Activated CD4-positive, alpha-beta T cell treated with anti-CD3 and anti-CD28 coated beads for 4 hours (primary cell): ENCODE measurements at regions not wholly inside any gene's neighbourhood (a gene's known extent, or its start where the extent isn't known, plus 50 kb on each side); places are given as distances from the start of the nearest gene placed in this dataset.

Source experiments
- DNase-seq, 2 donors: peaks; one replicate each; pipeline ENCODE4 v3.0.0-alpha.2; 2020

DNA sequence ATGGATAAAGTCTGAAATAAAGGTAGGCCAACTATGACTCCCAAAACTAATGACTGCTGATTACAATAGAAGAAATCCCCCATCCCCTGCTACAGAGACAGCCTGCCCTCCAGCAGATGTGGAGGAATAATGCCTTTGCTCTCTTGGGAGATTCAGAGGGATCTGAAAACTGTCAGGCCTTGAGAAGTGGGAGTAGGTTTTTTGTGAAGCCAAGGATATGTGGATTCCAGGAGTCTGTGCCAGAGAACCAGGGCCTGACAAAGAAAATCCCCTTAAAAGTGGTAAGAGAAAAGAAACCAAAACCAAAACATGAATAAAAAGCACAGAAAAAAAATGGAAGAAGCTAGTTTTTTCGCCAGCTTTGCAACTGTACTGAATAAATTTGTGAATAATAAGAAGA is 397.6 kb downstream of the ZNF521 start:
- no peak for DNase-seq

DNA sequence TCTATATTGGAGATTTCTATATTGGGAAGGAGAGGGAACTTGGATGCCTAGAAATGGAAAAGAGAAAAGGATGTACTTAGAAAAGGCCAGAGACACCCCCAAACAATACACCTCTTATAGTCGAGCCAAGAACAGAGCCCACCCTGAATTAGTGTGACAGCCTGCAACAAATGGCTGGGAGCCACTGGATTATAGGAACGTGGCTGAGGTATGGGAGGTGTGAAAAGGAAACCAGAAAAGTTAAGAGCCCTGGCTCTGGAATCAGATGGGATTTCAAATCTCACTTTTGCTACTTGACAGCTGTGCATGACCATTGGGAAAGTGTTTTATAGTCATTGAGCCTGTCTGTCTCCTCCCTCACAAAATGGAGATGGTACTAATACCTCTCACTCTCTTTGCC is 394.0 kb downstream of the ZNF521 start:
- DNase-seq = no peak

- DNase-seq = no peak
These were observed 392.9 kb downstream of the ZNF521 start for GRCh38 chr18:24959051-24959476.

DNA sequence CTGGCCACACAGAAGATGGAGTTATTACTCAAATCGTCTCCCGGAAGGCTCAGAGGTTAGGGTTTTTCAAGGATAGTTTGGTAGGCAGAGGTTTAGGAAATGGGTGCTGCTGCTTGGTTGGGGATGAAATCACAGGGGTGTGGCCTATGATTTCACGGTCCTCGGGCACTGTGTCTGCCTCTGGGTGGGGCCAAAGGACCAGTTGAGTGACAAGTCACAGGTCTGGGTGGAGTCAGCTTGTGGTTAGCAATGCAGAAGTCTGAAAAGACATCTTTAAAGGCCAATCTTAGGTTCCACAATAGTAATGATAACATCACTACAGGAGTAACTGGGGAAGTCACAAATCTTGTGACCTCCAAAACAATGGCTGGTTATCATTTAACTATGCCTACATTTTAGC is 387.8 kb downstream of the ZNF521 start:
- DNase-seq = no peak

DNA sequence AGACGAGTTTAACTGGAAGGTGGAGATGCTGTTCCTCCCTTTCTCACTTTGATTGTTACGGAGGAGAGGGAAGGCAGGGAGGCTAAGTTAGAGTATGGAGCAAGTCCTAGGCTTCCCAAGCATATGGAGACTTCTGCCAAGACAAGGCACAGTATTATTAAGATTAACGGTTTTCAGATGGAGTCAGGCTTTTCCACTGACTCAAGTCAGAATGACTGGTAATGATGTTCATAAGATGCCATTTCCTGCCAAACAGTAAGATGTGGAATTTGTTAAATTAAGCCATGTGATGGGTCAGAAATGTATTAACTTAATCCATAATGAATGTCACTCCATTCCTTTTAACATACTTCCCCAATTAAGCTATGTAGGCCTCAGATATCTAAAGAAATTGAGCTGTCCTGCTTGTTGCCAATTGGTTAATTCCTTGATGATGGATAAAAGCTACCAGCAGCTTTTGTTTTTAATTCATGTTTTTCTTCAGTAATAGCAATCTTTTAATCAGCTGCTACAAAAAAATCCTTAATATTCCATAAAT is 383.7 kb downstream of the ZNF521 start:
- no peak for DNase-seq

- DNase-seq = no peak
These were observed 379.4 kb downstream of the ZNF521 start for GRCh38 chr18:24972577-24972976.

DNA sequence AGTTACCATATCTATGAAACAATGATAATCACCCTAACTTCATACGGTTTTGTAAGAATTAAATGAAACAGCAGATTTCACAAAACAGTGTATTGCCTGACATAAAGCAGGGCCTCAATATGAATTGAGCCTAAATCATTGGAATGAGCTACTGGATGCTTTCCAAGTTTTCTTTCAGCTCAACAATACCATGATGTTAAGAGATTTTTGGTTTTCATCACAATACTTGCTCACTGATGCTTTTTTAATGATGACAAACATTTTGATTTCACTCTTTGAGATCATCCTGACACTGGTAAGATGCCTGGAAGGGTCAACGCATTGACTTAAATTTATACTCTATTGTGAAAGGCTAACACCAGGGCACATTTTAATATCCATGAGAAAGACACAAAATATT is 377.5 kb downstream of the ZNF521 start:
- no peak for DNase-seq

DNA sequence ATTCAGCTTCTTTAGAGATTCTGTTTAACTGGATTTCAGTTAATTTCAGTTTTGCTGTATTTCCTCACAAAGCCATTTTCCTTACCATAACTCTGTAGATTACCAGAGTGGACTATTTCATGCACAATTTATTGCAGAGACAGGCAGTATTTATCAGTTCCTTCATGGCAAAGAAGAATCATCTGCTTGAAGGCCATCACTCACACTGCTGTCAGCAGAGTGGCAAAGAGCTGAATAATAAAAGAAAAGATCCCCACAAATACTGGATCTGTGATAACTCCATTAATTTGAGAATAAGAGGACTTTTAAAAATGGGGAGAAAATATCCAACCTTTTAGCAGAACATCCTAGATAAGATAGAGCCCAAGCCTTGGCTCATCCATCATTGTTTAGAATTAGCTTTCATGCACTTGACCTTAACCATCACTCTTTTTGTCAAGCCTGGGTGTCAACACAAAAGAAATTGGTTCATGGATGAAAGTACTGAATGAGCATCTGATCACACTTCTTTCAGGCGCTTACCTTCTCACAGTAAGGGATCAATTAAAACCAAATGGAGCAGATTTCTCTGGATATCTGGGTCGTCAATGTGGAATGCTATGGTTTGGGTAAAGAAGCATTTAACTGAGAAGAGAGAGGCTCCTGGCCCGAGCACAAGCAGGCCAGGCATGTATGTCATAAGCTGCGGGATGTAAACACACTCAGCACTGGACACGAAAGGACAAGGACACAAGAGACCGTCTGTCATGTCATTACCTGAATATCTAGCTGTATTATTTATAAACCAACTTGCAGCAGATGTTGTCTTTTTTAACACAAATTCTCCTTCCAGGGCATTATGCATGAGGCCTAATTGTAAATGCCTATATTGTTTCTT is 376.2 kb downstream of the ZNF521 start:
- DNase-seq = no peak

- no peak for DNase-seq
These were observed 375.5 kb downstream of the ZNF521 start for GRCh38 chr18:24976502-24976901.

DNA sequence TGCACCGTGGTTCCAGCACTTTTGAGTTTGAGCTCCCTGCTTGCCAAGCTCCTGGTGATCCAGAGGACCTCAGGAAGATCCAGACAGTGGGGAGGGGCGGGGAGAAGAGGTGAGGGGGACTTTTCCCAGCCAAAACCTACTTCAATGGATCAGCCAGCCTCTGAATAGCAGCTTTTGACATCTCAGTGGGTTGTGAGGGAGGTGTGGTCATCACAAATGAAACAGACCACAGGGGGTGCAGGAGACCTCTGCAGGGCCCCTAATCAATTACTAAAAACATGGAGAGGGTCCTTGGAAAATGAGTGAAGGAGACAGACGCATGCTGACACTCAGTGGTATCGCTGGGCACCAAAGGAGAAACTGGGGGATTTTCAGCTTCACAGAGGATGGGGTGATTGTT is 372.7 kb downstream of the ZNF521 start:
- no peak for DNase-seq

DNA sequence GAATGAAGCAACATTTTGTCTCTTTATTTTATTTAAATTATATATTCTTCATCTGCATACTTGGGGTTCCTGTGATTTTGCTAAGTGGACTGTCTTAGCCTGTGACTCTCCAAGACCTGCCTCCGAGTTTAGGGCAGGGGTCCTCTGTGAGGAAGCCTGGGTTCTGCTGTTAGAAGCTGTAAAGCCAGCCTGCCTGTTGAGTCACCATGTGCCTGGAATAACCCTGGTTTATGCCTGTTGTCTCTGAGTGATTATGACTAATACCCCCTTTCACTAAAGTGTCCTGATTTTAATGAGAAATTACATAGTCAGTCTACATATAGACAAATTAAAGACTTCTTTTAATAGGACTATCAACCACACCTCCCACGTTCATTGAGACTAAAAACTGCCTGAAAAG is 369.1 kb downstream of the ZNF521 start:
- no peak for DNase-seq

GRCh38 chr18:24983566-24984139 is 368.3 kb downstream of the ZNF521 start:
- DNase-seq = no peak

GRCh38 chr18:24985586-24985985 is 366.4 kb downstream of the ZNF521 start:
- DNase-seq = no peak

GRCh38 chr18:24986666-24987302 is 365.2 kb downstream of the ZNF521 start:
- DNase-seq = no peak

- no peak for DNase-seq
These were observed 364.4 kb downstream of the ZNF521 start for GRCh38 chr18:24987303-24988252.

- DNase-seq = no peak
These were observed 363.6 kb downstream of the ZNF521 start for GRCh38 chr18:24988253-24988840.

DNA sequence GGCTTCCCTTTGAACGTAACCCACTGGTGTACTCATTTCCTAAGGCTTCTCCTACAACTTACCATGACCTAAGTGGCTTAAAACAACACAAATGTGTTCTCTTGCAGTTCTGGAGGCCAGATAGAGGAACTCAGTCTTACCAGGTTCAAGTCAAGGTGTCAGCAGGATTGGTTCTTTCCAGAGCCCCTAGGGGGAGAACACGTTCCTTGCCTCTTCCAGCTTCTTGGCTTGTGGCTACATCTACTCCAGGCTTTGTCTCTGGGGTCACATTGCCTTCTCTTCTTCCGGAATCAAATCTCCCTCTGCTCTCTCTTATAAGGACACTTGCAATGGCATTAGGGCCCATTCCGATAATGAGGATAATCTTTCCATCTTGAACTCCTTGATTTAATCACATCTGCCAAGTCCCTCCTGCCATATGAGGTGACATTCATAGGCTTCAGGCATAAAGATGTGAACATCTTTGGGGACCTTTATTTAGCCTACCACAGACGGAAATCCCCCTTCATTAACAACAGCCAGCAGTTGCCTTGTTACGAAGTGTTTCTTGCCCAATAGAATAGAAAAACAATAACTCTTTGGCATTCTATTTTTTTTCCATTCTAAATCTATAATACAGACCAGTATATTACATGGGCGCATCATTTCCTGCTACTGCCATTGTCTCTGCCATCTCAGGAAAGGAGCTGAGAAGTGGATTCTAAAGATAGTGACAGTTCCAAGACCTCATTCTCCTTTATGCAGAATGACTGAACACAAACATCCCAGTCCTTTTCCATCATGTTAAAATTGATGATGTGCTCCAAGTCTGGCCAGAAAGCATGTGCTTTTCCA is 362.0 kb downstream of the ZNF521 start:
- DNase-seq = no peak

DNA sequence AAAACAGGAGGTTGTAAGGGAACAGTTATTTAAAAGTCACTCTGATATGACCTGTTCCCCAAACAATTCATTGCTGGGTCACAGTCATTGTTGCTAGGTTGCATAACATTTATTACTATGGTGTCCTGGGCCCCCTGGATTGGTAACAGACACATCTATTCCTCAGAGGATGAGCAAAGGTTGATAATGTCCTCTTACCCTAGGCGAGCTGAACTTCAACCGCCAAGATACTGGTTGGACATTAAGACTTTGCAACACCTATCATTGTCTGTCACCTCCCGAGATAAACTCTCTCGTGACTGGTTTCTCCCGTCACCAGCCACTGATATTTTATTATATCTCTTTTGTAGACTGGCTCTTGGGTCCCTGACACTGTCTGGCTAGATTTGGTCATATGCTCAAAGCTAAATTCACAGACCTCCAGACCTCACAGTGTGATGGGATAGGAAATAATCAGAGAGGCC is 361.3 kb downstream of the ZNF521 start:
- no peak for DNase-seq

- DNase-seq = no peak
These were observed 360.6 kb downstream of the ZNF521 start for GRCh38 chr18:24991141-24992060.

DNA sequence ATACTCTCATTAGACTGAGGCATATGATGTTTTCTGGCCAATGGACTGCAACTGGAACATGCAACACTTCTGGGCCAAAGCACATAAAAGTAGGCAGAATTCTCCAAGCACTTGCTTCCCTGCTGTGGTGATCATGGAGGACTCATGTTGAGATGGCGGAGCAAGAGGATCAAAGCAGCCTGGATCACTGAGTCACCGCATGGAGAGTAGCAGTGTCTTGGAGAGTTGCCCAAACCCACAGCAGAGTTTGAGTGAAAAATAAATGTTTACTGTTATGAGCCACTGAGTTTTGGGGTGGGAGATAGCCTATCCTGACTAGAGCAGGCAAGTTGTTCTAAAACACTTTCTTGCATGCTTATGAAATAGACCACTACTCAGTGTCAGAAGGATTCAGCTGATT is 359.5 kb downstream of the ZNF521 start:
- DNase-seq = no peak
